Inflammatory macrophage treated with lipopolysaccharide for 4 hours (primary cell): ENCODE measurements at regions not wholly inside any gene's neighbourhood (a gene's known extent, or its start where the extent isn't known, plus 50 kb on each side); places are given as distances from the start of the nearest gene placed in this dataset.

Source experiments
- DNase-seq: peaks from one replicate; pipeline ENCODE4 v3.0.0-alpha.2; 2020

DNA sequence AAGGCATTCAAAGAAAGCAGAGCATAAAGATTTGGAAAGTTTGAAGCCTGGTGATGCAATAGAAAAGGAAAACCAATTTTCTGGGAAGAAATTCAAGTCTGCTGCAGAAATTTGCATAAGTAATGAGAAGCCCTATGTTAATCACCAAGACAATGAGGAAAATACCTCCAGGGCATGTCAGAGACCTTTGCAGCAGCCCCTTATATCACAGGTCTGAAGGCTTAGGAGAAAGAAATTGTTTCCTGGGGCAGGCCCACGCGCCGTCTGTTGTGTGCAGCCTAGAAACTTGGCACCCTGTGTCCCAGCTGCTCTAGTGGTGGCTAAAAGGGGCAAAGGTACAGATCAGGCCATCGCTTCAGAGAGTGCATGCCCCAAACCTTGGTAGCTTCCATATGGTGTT is 495.3 kb upstream of the CDH6 start:
- DNase-seq = no peak

DNA sequence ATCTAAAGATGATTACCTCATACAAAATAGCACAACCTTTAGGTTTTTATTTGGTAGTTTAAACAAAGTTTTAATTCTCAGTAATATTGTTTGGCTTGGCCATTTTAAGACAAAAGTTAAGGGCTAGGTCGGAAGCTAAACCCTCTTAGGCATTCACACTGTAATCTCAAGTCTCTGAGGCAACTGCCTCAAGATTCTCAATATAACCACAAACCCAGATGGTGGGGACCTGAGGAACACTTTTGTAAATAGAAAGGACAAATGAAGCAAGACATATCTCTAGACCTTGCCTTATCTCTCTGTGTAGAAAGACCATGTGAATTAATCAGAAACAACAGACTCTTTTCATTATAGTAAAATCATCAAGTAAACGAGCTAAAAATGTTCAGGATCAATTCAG is 500.2 kb upstream of the CDH6 start:
- no peak for DNase-seq

DNA sequence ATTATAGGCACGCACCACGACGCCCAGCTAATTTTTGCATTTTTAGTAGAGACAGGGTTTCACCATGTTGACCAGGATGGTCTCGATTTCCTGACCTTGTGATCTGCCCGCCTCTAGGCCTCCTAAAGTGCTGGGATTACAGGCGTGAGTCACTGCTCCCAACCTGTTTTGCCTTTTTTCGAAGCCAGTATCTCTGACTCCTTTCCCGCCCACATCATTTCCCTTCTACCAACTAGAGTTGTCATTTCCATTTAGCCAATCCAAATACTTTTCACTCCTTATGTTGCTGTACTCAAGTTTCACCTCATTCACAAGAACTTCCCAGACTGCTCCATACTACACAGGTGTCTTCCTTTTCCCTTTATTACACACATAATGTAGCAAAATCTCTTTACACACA is 502.6 kb upstream of the CDH6 start:
- no peak for DNase-seq

DNA sequence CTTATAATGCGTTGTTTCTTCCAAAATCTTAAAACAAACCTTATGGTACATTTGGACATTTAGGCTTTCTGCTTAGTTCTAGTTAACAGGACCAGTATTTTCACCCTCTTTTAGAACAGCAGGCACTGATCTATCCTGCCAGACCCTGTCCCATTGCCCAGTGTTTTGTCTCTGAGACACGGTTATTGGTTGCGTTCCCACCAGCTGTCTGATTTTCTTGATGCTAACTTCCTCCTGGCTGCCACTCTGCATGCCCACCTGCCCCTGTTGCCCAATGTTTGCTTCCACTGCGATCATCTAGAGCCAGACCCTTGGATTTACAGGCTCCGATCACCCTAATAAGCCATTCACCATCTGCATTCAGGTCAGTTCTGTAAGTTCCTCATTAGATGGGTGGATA is 506.0 kb upstream of the CDH6 start:
- no peak for DNase-seq

DNA sequence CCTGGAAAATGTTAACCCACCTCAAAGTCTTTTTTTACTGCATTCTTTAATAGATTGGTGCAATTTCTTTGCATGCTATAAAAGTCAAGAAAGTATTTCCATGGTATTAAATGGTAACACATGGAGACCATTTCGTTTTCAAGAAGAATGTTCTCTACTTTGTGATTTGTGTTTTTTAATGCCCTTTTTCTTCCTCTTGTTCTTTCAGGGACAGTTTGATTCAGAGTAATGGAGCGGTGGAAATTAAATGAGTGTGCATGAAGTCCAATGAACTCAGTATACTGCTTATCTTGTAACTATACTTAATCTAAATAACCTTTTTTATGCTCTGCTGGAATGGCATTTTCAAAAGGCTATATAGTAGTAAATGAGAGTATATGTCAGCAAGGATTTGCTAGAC is 507.0 kb upstream of the CDH6 start:
- no peak for DNase-seq

DNA sequence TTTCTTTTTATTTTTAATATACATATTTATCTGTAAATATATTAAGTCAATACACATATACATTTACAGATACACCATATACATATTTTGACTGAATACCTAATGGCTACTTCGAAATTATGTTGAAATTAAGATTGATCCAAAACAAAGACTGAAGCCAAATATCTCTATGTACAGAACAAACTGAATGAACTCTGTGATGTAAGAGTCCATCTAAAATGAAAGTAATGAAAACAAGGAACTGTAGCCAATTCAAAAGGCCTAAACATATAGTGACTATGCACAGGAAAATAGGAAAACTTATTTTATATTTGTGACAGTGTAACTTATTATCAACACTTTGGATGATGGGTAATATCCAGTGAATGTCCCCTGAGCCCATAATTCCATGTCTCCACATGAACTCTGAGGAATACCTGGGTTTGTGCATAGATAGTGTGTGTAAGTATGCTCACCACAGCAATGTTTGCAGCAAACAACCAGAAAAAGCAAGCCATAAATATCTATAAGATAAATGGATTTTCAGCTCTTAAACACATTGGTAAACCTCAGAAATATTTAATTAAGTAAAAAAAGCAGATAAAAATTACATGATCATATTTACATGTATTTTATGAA is 517.2 kb upstream of the CDH6 start:
- DNase-seq = no peak

DNA sequence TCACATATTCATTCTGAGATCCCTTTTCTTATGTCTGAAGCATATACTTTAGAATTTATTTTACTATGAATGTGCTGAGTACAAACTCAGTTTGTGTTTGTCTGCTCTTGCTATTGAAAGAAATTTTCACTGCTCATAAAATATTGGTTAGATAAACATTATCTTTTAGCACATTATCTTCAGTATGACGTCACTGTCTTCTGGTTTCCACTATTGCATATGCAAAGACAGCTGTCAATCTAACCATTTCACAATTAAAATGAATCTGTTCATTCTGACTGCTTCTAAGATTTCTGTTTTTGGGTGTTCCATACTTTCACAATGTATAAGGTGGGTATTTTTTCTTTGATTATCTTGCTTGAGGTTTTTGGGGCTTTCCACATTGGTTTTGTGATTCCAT is 526.2 kb upstream of the CDH6 start:
- DNase-seq = no peak

DNA sequence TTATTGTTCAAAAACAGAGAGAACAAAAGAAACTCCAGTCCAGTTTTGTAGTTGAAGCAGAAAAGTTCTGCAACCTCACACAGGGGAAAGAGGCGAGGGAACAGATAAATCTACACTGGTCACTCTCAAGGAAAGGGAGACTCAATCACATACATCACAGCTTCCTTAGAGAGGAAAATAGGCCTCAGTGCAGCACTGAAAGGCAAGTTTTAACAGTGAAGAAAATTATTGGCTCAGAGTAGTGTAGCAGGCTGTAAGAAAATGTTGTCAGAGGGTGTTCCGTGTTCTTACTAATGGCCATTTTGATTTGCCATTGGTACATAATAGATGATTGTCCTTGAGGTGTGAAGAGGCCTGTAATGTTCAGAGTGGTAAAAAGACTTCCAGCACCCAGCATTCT is 530.0 kb upstream of the CDH6 start:
- DNase-seq = no peak

DNA sequence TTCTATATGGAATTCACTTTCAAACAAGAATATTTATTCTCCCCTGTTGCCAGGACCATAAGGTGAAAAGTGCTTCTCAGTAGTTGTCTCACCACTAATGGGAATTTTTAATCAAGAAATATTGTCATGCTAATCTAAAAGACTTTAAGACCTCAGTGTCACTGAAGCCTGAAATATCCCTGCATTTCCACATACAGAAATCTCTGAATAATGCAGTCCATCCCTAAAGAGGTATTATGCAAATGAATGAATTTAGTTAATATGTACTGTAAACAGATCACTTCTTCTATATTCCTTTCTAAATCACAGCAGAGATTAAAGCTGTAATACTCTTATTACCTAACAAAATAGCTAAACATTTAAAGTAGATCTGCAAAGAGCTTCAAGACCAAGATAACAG is 531.1 kb upstream of the CDH6 start:
- no peak for DNase-seq

DNA sequence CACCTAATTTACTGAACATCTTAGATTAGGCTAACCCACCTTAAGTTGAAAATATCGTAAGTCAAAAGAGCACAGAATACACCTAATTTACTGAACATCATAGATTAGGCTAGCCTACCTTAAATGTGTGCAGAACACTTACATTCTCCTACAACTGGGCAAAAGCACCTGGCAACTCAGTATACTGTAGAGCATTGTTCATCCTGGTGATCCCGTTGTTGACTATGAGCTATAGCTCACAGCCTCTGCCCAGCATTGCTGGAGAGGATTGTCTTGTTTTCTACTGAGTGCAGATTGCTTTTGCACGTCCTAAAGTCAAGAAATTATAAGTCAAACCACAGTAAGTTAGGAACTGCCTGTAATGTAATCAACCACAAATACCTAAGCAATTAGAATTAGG is 531.8 kb upstream of the CDH6 start:
- DNase-seq = no peak

DNA sequence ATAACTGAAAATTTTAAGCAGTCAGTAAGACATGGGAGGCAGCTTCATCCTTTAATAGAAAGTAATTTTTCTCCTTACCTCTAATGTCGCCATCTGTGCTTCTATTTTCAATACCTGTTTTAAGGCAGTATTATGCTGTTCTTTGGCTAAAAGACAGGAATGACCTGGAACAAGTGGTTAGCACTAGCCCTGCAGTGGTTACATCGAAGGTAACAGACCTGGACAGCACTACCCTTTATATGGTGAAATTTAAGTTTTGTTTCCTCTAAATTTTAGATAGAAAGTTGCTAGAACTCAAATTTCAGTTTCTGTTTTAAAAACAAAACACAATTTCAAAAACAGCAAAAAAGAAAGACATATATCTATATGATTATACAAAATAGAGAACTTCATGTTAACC is 534.1 kb upstream of the CDH6 start:
- DNase-seq = no peak

DNA sequence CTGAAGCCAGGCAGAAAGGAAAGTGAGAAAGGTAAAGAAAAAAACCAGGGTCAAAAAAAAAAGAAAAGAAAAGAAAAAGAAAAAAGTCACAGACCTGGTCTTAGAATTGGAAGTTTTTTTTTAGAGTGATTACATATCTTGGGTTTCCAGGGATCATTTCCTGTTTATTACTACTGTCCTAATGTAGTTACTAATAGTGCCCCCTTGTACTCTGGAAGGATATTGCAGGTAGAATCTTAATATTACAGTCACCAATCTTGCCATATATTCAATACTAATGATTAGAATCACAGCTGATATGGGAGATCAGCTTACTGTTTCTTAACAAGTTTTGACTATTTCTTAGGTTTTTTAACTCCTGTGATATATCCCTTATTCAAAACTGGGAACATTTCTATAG is 543.2 kb upstream of the CDH6 start:
- no peak for DNase-seq

DNA sequence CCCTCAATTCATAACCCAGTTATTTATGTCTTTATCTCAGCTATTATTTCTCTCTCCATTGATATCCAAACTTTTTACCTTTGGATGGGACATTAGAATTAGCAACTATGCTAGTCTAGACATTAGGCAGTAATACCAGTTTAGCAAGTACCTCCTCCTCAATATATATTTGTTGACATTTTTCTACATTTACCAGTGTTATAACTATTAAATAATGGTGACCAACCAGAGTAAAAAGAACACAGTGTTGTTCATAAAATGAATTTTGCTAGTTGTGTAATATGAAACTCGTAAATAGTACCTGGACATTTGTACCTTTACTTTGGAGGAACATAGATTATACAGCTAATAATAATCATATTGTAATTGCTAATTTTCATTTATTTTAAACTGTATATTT is 554.6 kb upstream of the CDH6 start:
- no peak for DNase-seq

DNA sequence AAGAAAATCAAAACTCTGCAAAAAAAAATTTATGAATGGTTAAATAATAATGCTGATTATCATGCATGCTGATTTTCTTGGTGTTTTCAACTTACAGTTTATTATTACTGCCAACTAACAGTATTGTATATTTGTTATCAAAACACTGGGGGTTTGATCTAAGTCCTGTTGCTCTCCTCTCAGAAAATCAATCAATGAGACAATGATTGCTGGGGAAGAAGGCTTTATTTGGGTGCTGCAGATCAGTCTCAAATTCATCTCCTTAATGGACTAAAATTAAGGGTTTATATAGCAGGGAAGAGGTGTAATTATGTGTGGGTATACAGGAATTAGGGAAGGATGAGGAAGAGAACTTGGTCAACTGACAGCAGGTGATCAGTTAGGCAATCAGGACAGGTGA is 565.5 kb upstream of the CDH6 start:
- DNase-seq = no peak

DNA sequence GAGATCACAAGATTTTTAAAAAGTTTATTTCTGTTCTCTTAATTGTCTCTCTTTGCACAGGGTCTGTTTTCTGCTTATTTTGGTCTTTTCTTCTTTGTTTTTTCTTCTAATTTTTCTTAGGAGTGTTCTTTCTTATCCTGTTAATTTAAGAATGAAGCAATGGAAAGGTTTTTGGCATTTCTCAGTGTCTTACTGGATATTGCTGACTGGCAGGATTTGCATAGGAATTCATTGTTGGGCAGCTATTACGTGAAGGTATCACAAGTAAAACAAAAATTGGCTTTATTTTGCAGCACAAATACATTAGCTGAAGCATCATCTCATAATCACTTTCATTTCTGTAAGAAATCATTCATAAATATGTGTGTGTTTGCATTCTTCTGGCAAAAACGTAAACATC is 566.9 kb upstream of the CDH6 start:
- no peak for DNase-seq

DNA sequence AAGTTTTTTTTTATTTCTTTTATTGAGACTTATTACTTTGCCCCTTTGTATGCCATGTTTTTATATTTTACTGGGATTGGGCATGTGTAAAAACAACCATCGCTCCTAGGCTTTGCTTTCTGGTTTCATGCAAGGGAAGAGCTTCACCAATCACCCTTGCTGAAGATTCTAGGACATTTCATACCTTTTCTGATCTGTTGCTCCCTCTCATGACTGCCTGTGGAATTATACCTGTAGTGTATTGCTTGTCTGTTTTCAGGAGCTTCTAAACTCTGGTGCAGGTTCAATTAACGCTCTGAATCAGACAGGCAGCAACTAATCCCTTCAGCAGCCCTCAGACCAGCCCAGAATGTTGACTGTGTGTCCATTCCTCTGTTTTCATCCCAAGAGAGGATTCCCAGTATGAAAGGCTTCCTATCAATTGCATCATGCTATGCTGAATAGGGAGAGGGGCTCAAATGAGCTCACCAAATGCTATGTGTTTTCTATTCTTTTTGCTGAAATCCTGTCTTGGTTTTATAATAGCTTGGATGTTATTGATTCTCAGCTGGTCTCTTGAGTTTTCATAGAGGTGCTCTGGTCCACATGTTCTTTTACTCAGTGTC is 572.9 kb upstream of the CDH6 start:
- no peak for DNase-seq

DNA sequence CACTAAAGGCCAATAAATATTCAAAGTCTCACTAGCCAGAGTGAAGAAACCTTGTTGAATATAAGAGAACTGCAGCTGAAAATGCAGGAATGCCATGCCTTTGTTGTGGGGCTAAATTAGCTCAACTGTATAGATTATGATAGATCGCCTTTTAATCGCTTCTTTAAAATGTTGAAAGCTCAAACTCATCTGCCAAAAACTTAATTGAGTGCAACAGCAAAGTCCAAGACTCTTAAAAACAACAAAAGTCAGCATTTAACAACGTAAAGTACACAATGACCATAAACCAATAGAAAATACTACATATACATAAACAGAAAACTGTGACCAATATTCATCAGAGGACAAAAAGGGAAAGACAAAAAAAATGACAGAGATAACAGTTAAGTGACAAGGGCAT is 585.0 kb upstream of the CDH6 start:
- DNase-seq = no peak

DNA sequence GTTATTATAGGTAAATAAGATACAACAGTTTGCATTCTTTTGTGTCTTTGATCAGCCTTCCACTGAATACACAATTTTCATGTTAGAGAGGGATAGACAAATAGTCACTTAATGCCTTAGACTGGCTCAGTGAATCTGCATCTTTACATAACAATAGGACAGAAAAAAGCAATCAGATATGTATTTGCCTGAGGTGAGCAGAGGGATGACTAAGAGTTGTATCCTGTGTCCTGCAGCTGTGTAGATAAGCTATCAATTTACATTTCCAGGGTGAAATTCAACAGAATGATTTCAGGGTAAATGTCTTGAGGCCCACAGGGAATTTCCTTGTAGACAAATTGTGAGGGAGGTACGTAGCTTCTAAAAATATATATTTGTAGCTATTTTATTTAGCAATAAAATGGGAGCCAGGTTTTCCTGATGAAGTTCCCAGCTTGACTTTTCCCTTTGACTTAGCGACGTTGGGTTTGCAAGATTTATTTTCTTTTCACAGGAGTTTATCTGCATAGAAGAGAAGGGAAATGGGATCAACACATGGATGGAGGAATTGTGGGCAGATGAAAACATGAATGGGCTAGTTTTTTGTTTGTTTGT is 586.1 kb upstream of the CDH6 start:
- DNase-seq = no peak

DNA sequence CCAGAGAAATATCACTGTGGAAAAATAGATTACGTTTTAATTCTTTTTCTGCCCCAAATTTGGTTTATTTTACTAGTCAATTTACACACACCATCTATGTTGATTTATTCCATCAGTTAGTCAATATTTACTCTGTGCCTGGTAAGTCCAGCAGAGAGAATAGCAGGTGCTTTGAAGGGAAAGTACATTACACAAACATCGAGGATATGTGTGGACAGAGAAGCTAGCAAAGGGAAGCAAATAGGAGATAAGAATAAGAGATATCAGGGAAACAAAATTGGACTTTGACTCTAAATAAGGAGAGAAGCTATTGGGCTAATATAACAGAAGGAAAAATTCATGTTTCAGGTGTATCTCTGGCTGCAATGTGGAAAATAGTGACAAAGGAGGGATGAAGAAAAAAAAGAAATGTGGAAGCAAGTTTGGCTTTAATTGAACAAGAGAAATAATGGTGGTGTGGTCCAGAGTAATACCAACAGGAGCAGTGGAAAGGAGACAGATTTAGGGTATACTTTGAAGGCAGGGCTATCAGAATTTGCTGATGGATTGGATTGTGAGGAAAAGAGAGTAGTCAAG is 587.7 kb upstream of the CDH6 start:
- DNase-seq = no peak

DNA sequence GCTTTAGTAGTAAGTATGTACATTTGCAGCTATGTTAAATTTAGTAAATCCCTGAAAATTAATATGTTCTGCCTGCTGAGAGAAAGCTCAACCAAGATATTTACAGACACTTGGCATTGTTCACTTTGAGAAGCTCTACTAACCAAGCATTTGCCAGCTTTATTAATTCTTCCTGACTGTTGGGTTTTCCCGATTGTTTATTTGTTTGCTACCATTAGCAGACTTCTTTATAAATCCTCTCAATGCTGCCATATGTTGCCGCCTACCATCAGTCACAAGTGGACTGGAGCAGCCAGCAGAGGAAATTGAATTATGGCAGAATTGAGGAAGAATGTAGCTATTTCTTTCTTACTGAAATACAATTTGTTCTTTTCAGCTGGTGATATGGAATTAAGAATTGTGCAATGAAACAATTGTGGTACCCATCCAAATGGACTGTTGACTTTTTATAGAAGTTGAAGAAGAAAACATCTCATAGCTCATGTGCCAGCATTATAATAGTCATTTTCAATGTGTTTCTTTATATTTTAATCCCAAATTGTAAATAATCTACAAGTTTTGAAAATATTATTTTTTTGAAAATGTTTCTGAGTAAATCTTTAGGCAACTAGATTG is 588.7 kb upstream of the CDH6 start:
- DNase-seq = no peak

DNA sequence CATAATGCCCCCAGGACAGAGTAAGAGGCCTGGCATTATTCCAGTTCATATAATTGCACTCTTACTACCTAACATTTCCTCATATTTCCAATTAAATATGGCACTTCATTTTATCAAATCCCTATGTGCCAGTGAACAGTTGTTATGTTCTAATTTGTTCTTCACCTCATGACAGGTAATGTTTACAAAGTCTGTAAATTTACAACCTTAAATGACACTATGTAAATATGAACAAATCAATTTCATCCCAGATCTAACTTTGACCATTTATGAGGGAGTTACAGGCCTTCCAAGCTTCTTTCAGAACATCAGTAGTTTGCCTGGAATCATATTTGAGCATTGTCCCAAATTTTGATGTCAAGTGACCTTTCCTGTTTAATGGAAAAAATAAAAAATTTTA is 592.6 kb upstream of the CDH6 start:
- no peak for DNase-seq

DNA sequence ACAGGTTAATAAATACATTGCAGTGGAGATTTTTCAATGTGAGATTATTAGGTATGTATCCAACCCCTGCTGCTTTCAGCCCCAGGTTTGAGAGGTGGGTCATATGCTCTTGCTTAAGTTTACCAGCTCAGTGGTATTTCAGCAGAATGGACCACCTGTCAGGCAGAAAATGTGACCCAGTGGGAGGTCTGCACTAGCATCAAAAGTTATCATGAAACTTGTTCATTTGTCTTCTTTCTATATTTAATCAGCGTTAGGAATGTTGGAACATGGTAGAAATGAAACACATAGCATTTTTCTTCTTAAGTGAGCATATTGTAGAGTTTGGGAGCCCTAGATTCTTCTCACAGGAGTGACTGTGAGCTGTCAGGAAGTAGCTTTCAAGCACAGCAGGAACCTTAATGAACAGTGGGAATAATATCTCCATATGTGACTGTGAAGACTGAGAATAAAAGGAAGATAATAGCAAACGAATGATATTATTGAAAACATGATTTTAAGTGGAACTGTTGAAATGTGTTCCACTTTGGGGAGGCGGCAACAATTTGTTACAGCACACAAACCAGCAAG is 596.9 kb upstream of the CDH6 start:
- DNase-seq = no peak

DNA sequence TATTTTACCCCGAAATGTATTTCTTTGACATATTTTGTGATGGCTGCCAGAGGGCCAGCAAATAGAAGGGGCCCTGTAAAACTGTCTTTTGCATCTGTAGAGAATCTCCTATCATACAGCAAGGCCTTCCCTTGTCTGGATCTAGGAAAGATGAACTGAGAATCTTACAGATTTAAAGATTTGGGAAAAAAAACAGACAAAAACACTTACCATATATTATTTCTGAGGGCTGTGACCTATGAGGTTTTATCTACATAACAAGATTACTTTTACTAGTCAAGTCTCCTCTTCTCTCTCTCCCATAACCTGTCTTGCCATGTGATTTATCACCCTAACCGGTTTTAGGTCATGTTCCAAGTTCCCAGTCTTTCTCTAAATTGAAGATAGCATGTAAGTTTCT is 599.2 kb upstream of the CDH6 start:
- DNase-seq = no peak

DNA sequence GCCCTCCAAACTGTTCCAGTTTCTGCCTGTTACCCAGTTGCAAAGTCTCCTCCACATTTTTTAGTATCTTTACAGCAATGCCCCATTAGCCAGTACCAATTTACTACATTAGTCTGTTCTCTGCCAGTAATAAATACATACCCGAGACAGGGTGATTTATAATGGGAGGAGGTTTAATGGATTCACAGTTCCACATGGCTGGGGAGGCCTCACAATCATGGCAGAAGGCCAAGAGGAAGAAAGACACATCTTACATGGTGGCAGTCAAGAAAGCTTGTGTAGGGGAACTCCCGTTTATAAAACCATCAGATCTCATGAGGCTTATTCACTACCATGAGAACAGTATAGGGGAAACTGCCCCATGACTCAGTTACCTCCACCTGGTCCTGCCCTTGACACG is 600.7 kb upstream of the CDH6 start:
- no peak for DNase-seq
